ENCODE measurements at regions not wholly inside any gene's neighbourhood (a gene's known extent, or its start where the extent isn't known, plus 50 kb on each side); places are given as distances from the start of the nearest gene placed in this dataset.

DNA sequence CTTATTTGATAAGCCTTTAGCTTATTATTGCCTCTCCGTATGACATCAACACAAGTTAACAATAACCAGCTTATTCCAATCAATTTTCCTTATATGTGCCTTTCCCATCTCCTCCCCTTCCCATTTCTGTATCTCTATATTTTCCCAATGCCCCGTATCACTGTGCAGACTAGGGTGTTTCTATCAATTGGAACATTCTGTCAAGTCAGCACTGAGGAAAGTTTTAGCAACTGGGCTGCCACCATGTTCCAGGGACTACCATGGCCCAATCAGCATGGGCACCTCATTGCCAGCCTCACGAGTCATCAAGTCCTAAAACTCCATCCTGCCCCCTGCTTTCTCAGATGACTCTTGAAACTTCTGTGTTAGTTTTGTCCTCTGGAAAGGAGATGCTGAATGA is 973.1 kb upstream of the CNTN5 start:
- TF ChIP-seq SP1 (IDR thresholded peaks at IDR 0.05): no peak
- TF ChIP-seq HDGF (IDR thresholded peaks at IDR 0.05; ENCODE audit: borderline replicate concordance): no peak
- no peak for TF ChIP-seq BHLHE40 (IDR thresholded peaks at IDR 0.05; ENCODE audit: borderline replicate concordance)
- no peak for TF ChIP-seq ELF4 (IDR thresholded peaks at IDR 0.05)
- no peak for TF ChIP-seq FOXM1 (IDR thresholded peaks at IDR 0.05; ENCODE audit: borderline replicate concordance)
- TF ChIP-seq ZNF384 (IDR thresholded peaks at IDR 0.05): no peak
- no peak for TF ChIP-seq NFRKB (IDR thresholded peaks at IDR 0.05)
- TF ChIP-seq, protein P1, sequence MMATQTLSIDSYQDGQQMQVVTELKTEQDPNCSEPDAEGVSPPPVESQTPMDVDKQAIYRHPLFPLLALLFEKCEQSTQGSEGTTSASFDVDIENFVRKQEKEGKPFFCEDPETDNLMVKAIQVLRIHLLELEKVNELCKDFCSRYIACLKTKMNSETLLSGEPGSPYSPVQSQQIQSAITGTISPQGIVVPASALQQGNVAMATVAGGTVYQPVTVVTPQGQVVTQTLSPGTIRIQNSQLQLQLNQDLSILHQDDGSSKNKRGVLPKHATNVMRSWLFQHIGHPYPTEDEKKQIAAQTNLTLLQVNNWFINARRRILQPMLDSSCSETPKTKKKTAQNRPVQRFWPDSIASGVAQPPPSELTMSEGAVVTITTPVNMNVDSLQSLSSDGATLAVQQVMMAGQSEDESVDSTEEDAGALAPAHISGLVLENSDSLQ (IDR thresholded peaks at IDR 0.05): no peak
- no peak for TF ChIP-seq ARNT (IDR thresholded peaks at IDR 0.05)
